CD4-positive, alpha-beta T cell (primary cell): ENCODE measurements at regions not wholly inside any gene's neighbourhood (a gene's known extent, or its start where the extent isn't known, plus 50 kb on each side); places are given as distances from the start of the nearest gene placed in this dataset.

Experiments
- ATAC-seq: fragments of 200-7000 bp; cut with Tn5 transposase; one replicate; pipeline ENCODE4 v1.10.0; 2022; ENCODE audit warnings: mild to moderate bottlenecking; ENCODE audit not compliant: poor library complexity
- CTCF ChIA-PET: fragments of 350-600 bp; sonication (Branson Sonifier 250); formaldehyde crosslinking; loops from one replicate; lab custom pipeline; 2021; ENCODE audit warnings: antibody characterized with exemption, inconsistent platforms; lab: Charles Lee
- POLR2A ChIA-PET: fragments of 350-600 bp; sonication (Branson Sonifier 250); formaldehyde crosslinking; loops from one replicate; lab custom pipeline; 2021; ENCODE audit warnings: antibody characterized with exemption, inconsistent platforms; lab: Charles Lee
- DNase-seq, 14 experiments: peaks; one replicate each; pipeline ENCODE4 v3.0.0-alpha.2; 2013 to 2020; ENCODE audit warnings: mixed read lengths in 2 of 14
- H3K27ac ChIP-seq, 2 donors: one replicate each; pipeline versions ENCODE4 v1.5.1 to v1.7.0; 2013; ENCODE audit warnings: low read length in 2 of 2, low read depth in 1 of 2, mild to moderate bottlenecking in 1 of 2
- H3K27me3 ChIP-seq, 2 experiments: 1 replicate in 1 of 2; 2 replicates in 1 of 2; pipeline versions ENCODE4 v1.6.1 to v1.7.0; 2013; ENCODE audit warnings: low read length in 2 of 2, control low read depth in 1 of 2, mild to moderate bottlenecking in 1 of 2, moderate library complexity in 1 of 2; ENCODE audit not compliant: insufficient read depth in 2 of 2, control insufficient read depth in 1 of 2
- H3K36me3 ChIP-seq: one replicate; pipeline ENCODE4 v1.6.1; 2013; ENCODE audit warnings: low read length, control low read depth; ENCODE audit not compliant: insufficient read depth
- H3K4me1 ChIP-seq: one replicate; pipeline ENCODE4 v1.6.1; 2013; ENCODE audit warnings: low read length, control low read depth; ENCODE audit not compliant: insufficient read depth
- H3K4me3 ChIP-seq: one replicate; pipeline ENCODE4 v1.5.1; 2013; ENCODE audit warnings: mild to moderate bottlenecking, low read length, moderate library complexity
- H3K9me3 ChIP-seq, 2 experiments: 1 replicate in 1 of 2; 2 replicates in 1 of 2; pipeline versions ENCODE4 v1.6.1 to v1.7.0; 2013; ENCODE audit warnings: low read length in 2 of 2, mild to moderate bottlenecking in 2 of 2, control low read depth in 1 of 2, moderate library complexity in 1 of 2; ENCODE audit not compliant: control insufficient read depth in 1 of 2, insufficient read depth in 1 of 2
- H3K27ac Mint-ChIP-seq: one replicate; pipeline ENCODE4 v1.8.0; 2020; ENCODE audit warnings: mixed read lengths
- H3K27me3 Mint-ChIP-seq: one replicate; pipeline ENCODE4 v1.8.0; 2021; ENCODE audit warnings: mixed read lengths
- H3K36me3 Mint-ChIP-seq: one replicate; pipeline ENCODE4 v1.8.0; 2021; ENCODE audit warnings: low read depth, mixed read lengths
- H3K4me1 Mint-ChIP-seq: one replicate; pipeline ENCODE4 v1.8.0; 2021; ENCODE audit warnings: low read depth, mixed read lengths
- H3K4me3 Mint-ChIP-seq: one replicate; pipeline ENCODE4 v1.8.0; 2020; ENCODE audit warnings: mild to moderate bottlenecking, mixed read lengths
- H3K9me3 Mint-ChIP-seq: one replicate; pipeline ENCODE4 v1.8.0; 2020; ENCODE audit warnings: mixed read lengths
- intact Hi-C, 2 experiments: fragments of 100-400 bp; cut with DNase I in 1 of 2; cut with micrococcal nuclease in 1 of 2; formaldehyde crosslinking; loops; one replicate each; pipeline versions ENCODE4 v1.15.1 to v1.9.0; 2023 to 2025; cut with DNase I, micrococcal nuclease
- TF ChIP-seq, protein P1 (sequence below): fragments of 200-600 bp; IDR thresholded peaks from one replicate; pipeline ENCODE4 v1.8.0; 2022; ENCODE audit warnings: antibody characterized with exemption, mild to moderate bottlenecking

DNA sequence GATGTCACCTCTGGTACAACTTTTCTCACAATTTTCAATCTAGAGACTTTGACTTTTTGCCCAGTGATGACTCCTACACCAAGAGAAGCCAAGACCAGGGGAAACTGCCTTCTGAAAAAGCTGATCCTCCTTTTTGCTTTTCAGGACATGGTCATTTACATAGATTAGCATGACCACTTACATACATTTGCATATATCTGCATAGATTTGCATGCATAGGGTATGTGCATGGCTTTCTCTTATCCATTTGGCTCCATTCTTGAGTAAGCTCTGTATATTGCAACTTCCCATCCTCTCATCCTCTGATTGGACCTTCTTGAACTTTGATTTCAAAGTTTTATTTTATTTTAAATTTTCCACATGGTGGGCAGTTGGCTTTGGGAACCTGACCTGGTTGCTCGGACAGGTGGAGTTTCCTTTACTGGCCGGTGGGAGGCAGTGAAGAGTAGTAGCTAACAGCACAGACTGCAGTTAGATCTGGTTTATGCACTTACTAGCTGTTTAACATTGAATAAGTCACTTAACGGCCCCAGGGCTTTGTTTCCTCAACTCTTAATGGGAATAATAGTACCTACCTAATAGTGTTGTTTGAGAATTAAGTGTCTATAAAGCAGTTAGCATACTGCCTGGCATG, 92.9 kb downstream of the GPR139 start:
- H3K27ac Mint-ChIP-seq, result no peak overlapping the region
- H3K4me3 Mint-ChIP-seq, result no peak overlapping the region
- CTCF ChIA-PET, result interaction anchor here (0.6 kb wide), 1 partner anchor 265 kb away, joined by 4 read pairs; no protein-coding TSS in a partner anchor
- H3K27me3 Mint-ChIP-seq, result peaks cover 40% of the 10 kb centered on the region
- no peaks in the 10 kb centered on the region for H3K36me3 Mint-ChIP-seq
- Histone ChIP-seq H3K4me1 (no peaks in the 10 kb centered on the region), H3K27me3 (peaks cover 0 to 6% of the 10 kb centered on the region in 2 experiments), H3K9me3 (no peaks in the 10 kb centered on the region), H3K27ac (no peak overlapping the region), H3K36me3 (no peaks in the 10 kb centered on the region), H3K4me3 (no peak overlapping the region)
- DNase-seq (no peak), ATAC-seq (no peak)
- POLR2A ChIA-PET, result no interaction called here
- H3K9me3 Mint-ChIP-seq, result no peaks in the 10 kb centered on the region
- intact Hi-C loops, result no loop called here
- TF ChIP-seq, protein P1, sequence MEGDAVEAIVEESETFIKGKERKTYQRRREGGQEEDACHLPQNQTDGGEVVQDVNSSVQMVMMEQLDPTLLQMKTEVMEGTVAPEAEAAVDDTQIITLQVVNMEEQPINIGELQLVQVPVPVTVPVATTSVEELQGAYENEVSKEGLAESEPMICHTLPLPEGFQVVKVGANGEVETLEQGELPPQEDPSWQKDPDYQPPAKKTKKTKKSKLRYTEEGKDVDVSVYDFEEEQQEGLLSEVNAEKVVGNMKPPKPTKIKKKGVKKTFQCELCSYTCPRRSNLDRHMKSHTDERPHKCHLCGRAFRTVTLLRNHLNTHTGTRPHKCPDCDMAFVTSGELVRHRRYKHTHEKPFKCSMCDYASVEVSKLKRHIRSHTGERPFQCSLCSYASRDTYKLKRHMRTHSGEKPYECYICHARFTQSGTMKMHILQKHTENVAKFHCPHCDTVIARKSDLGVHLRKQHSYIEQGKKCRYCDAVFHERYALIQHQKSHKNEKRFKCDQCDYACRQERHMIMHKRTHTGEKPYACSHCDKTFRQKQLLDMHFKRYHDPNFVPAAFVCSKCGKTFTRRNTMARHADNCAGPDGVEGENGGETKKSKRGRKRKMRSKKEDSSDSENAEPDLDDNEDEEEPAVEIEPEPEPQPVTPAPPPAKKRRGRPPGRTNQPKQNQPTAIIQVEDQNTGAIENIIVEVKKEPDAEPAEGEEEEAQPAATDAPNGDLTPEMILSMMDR, result no peak
- no peaks in the 10 kb centered on the region for H3K4me1 Mint-ChIP-seq

DNA sequence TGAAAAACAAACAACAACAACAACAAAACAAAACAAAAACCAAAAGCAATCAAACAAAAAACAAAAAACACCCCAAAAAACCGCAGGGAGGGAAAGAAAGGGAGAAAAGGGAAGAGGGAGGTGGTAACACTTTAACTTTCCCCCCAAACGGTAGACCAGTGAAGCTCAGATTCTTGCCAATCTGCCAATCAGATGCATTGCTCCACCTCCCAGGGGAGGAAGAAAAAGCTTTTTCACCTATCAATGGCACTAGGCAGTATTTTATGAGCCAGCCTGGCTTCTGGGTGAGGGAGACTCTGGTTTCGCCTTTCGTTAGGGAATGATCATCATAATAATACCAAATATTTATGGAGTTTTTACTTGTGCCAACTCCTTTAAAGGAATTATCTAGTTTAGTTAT, 94.1 kb downstream of the GPR139 start:
- ChIA-PET CTCF (no interaction called here), POLR2A (no interaction called here)
- intact Hi-C loops, result no loop called here
- DNase-seq (no peak), ATAC-seq (no peak)
- H3K4me1 Mint-ChIP-seq, result no peaks in the 10 kb centered on the region
- TF ChIP-seq, protein P1, result no peak
- no peaks in the 10 kb centered on the region for H3K9me3 Mint-ChIP-seq
- H3K36me3 ChIP-seq, result no peaks in the 10 kb centered on the region
- H3K4me3 ChIP-seq, result no peak overlapping the region
- no peaks in the 10 kb centered on the region for H3K9me3 ChIP-seq
- no peaks in the 10 kb centered on the region for H3K4me1 ChIP-seq
- no peak overlapping the region for H3K4me3 Mint-ChIP-seq
- no peaks in the 10 kb centered on the region for H3K36me3 Mint-ChIP-seq
- H3K27me3 Mint-ChIP-seq, result peaks cover 40% of the 10 kb centered on the region
- no peak overlapping the region for H3K27ac ChIP-seq
- H3K27ac Mint-ChIP-seq, result no peak overlapping the region
- peaks cover 0 to 6% of the 10 kb centered on the region in 2 experiments for H3K27me3 ChIP-seq

DNA sequence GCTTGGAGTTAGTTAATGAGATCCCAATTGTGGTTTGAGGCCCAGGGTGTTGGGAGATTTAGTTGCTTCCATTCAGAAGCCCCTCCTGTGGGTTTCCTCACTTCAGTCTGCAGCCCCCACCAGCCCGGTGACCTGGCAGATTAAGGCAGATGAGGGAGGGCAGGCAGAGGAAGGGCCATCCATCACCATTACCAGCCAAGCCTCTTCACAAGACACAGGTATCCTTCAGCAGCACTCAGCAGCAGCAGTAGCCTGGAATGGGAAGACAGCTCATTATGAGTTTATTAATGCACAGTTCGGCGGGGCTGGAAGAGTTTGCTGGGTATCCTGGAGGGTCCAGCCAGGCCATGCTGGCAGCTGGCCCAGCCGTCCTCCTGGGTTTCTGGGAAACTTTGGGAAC, 90.0 kb upstream of the GPRC5B start:
- DNase-seq (no peak), ATAC-seq (no peak)
- CTCF ChIA-PET, result no interaction called here
- no peak overlapping the region for H3K4me3 ChIP-seq
- no peaks in the 10 kb centered on the region for H3K36me3 ChIP-seq
- POLR2A ChIA-PET, result no interaction called here
- H3K27ac ChIP-seq, result no peak overlapping the region
- TF ChIP-seq, protein P1, result no peak
- intact Hi-C loops, result no loop called here
- no peaks in the 10 kb centered on the region for H3K36me3 Mint-ChIP-seq
- H3K27ac Mint-ChIP-seq, result no peak overlapping the region
- H3K4me3 Mint-ChIP-seq, result no peak overlapping the region
- no peaks in the 10 kb centered on the region for H3K9me3 Mint-ChIP-seq
- no peaks in the 10 kb centered on the region for H3K4me1 ChIP-seq
- peaks cover 30% of the 10 kb centered on the region for H3K27me3 Mint-ChIP-seq
- H3K9me3 ChIP-seq, result no peaks in the 10 kb centered on the region
- no peaks in the 10 kb centered on the region for H3K4me1 Mint-ChIP-seq
- H3K27me3 ChIP-seq, result peaks cover 3 to 4% of the 10 kb centered on the region in 2 experiments
